ENCODE measurements at regions not wholly inside any gene's neighbourhood (a gene's known extent, or its start where the extent isn't known, plus 50 kb on each side); places are given as distances from the start of the nearest gene placed in this dataset.

DNA sequence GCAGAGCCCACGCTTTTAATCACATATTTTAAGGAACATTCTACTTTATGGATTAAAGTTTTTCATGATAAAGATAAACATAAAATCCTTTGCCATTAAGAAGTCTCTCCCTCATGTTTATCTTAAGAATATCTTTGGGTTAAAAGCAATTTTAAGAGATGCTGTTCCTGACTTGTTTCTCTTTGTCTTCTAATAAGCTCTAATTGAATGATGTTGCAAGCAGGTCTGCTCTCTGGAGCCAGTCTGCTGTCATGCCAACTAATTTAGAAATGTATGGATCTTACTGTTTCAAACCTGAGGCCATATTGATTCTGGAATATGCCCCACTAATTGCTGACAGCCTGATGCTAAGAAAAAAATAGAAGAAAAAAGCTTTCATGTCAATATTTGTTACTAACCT lies 173.6 kb downstream of the TTC8 start:
- no peaks in the 10 kb centered on the region for H4K20me1 ChIP-seq (ENCODE audit: control insufficient read depth, insufficient read depth, low read length, poor library complexity, severe bottlenecking)
- CTCF ChIA-PET, result no interaction called here
- no peak overlapping the region for H3K27ac ChIP-seq (ENCODE audit: low read length in 2 of 2)
- H3K27me3 ChIP-seq (replicated peaks in 1 of 4; ENCODE audit: control extremely low read depth in 1 of 4, control insufficient read depth in 3 of 4, insufficient read depth in 4 of 4, low read length in 3 of 4), result peaks cover 0 to 12% (median 5%) of the 10 kb centered on the region in 4 experiments
- no peak overlapping the region for H2AFZ ChIP-seq (ENCODE audit: insufficient read depth, low read depth, low read length, poor library complexity, severe bottlenecking)
- peaks cover 40% of the 10 kb centered on the region for H3K27me3 Mint-ChIP-seq
- no peak overlapping the region for H3K4me3 ChIP-seq (ENCODE audit: control extremely low read depth in 1 of 5, extremely low read depth in 1 of 5, insufficient read depth in 1 of 5, low read depth in 2 of 5, low read length in 4 of 5)
- H3K4me2 ChIP-seq (replicated peaks; ENCODE audit: low read depth, low read length, poor library complexity, severe bottlenecking), result no peak overlapping the region
- TF ChIP-seq EZH2 (IDR thresholded peaks at IDR 0.05; ENCODE audit: borderline replicate concordance, insufficient read depth, low read depth, low read length, poor library complexity, severe bottlenecking), result no peak
- TF ChIP-seq, protein P1, sequence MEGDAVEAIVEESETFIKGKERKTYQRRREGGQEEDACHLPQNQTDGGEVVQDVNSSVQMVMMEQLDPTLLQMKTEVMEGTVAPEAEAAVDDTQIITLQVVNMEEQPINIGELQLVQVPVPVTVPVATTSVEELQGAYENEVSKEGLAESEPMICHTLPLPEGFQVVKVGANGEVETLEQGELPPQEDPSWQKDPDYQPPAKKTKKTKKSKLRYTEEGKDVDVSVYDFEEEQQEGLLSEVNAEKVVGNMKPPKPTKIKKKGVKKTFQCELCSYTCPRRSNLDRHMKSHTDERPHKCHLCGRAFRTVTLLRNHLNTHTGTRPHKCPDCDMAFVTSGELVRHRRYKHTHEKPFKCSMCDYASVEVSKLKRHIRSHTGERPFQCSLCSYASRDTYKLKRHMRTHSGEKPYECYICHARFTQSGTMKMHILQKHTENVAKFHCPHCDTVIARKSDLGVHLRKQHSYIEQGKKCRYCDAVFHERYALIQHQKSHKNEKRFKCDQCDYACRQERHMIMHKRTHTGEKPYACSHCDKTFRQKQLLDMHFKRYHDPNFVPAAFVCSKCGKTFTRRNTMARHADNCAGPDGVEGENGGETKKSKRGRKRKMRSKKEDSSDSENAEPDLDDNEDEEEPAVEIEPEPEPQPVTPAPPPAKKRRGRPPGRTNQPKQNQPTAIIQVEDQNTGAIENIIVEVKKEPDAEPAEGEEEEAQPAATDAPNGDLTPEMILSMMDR (IDR thresholded peaks at IDR 0.05), result no peak
- H3K36me3 ChIP-seq (replicated peaks in 1 of 2; ENCODE audit: control extremely low read depth in 1 of 2, control insufficient read depth in 1 of 2, extremely low read depth in 1 of 2, insufficient read depth in 2 of 2, low read length in 1 of 2), result no peaks in the 10 kb centered on the region
- POLR2A ChIA-PET, result no interaction called here
- H3K27ac Mint-ChIP-seq, result no peak overlapping the region
- H3K79me2 ChIP-seq (ENCODE audit: control insufficient read depth, insufficient read depth, low read length), result no peaks in the 10 kb centered on the region
- no peak overlapping the region for H3K9ac ChIP-seq (ENCODE audit: low read length)
- H3K4me1 Mint-ChIP-seq, result no peaks in the 10 kb centered on the region
- H3K4me1 ChIP-seq (ENCODE audit: control insufficient read depth in 2 of 2, insufficient read depth in 2 of 2, low read length in 2 of 2), result no peaks in the 10 kb centered on the region
- ATAC-seq (ENCODE audit: low read depth) (no peak), DNase-seq (no peak)
- no CpG with 5 or more reads among the region's 1 CpG for WGBS (ENCODE audit: insufficient coverage)
- H3K9me3 ChIP-seq (ENCODE audit: control extremely low read depth in 1 of 3, control insufficient read depth in 2 of 3, insufficient read depth in 1 of 3, low read length in 2 of 3), result peaks cover 0 to 4% (median 0%) of the 10 kb centered on the region in 3 donors
- no peak overlapping the region for H3K4me3 Mint-ChIP-seq
- intact Hi-C loops (cut with micrococcal nuclease), result no loop called here
- H3K9me3 Mint-ChIP-seq (ENCODE audit: insufficient read depth), result no peaks in the 10 kb centered on the region

DNA sequence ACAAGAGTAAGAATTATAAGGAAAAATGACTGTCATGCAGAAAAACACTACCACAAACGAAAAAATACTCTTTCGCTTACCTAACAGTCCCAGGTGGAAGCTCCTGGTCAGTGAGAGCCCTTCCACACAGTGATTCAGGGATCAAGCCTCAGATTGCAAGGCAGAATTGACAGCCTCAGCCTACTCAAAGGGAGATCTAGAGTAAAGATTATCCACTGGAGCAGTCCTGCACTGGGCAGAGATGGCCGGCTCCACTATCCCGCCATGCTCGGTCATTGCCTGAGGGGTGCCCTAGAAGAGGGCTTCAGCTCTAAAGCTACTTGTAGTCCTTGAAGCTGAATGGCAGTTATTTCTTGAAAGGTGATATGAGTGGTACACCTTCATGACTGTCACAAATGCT lies 174.7 kb downstream of the TTC8 start:
- no peaks in the 10 kb centered on the region for H3K4me1 ChIP-seq (ENCODE audit: control insufficient read depth in 2 of 2, insufficient read depth in 2 of 2, low read length in 2 of 2)
- intact Hi-C loops (cut with micrococcal nuclease), result no loop called here
- no peaks in the 10 kb centered on the region for H4K20me1 ChIP-seq (ENCODE audit: control insufficient read depth, insufficient read depth, low read length, poor library complexity, severe bottlenecking)
- no peaks in the 10 kb centered on the region for H3K79me2 ChIP-seq (ENCODE audit: control insufficient read depth, insufficient read depth, low read length)
- H3K9me3 Mint-ChIP-seq (ENCODE audit: insufficient read depth), result no peaks in the 10 kb centered on the region
- H3K27me3 Mint-ChIP-seq, result peaks cover 39% of the 10 kb centered on the region
- peaks cover 0 to 4% (median 0%) of the 10 kb centered on the region in 3 donors for H3K9me3 ChIP-seq (ENCODE audit: control extremely low read depth in 1 of 3, control insufficient read depth in 2 of 3, insufficient read depth in 1 of 3, low read length in 2 of 3)
- no peak for ATAC-seq (ENCODE audit: low read depth)
- no peak overlapping the region for H3K4me3 Mint-ChIP-seq
- no peaks in the 10 kb centered on the region for H3K4me1 Mint-ChIP-seq
- no peaks in the 10 kb centered on the region for H3K36me3 ChIP-seq (replicated peaks in 1 of 2; ENCODE audit: control extremely low read depth in 1 of 2, control insufficient read depth in 1 of 2, extremely low read depth in 1 of 2, insufficient read depth in 2 of 2, low read length in 1 of 2)
- CTCF ChIA-PET, result no interaction called here
- H2AFZ ChIP-seq (ENCODE audit: insufficient read depth, low read depth, low read length, poor library complexity, severe bottlenecking), result no peak overlapping the region
- DNase-seq, result no peak
- no peak overlapping the region for H3K4me2 ChIP-seq (replicated peaks; ENCODE audit: low read depth, low read length, poor library complexity, severe bottlenecking)
- H3K27me3 ChIP-seq (replicated peaks in 1 of 4; ENCODE audit: control extremely low read depth in 1 of 4, control insufficient read depth in 3 of 4, insufficient read depth in 4 of 4, low read length in 3 of 4), result peaks cover 0 to 12% (median 5%) of the 10 kb centered on the region in 4 experiments
- TF ChIP-seq, protein P1 (IDR thresholded peaks at IDR 0.05), result no peak
- no peak for TF ChIP-seq EZH2 (IDR thresholded peaks at IDR 0.05; ENCODE audit: borderline replicate concordance, insufficient read depth, low read depth, low read length, poor library complexity, severe bottlenecking)
- H3K27ac Mint-ChIP-seq, result no peak overlapping the region
- no peak overlapping the region for H3K27ac ChIP-seq (ENCODE audit: low read length in 2 of 2)
- H3K4me3 ChIP-seq (ENCODE audit: control extremely low read depth in 1 of 5, extremely low read depth in 1 of 5, insufficient read depth in 1 of 5, low read depth in 2 of 5, low read length in 4 of 5), result no peak overlapping the region
- POLR2A ChIA-PET, result no interaction called here
- 88% methylated on average over 4 of the region's 5 CpGs for WGBS (ENCODE audit: insufficient coverage)
- H3K9ac ChIP-seq (ENCODE audit: low read length), result no peak overlapping the region

Data from B cell (primary cell).